ELF-1 (cell line): ENCODE measurements at regions not wholly inside any gene's neighbourhood (a gene's known extent, or its start where the extent isn't known, plus 50 kb on each side); places are given as distances from the start of the nearest gene placed in this dataset.
"Not testable (repeated sequence)": the region's sequence is repeated elsewhere in the genome, so short reads cannot be mapped to it uniquely, and the experiment has no call there.

ENCODE experiments used
- DNase-seq: peaks from one replicate; pipeline ENCODE4 v3.0.0-alpha.2; 2016; ENCODE audit warnings: low read depth, low spot score

DNA sequence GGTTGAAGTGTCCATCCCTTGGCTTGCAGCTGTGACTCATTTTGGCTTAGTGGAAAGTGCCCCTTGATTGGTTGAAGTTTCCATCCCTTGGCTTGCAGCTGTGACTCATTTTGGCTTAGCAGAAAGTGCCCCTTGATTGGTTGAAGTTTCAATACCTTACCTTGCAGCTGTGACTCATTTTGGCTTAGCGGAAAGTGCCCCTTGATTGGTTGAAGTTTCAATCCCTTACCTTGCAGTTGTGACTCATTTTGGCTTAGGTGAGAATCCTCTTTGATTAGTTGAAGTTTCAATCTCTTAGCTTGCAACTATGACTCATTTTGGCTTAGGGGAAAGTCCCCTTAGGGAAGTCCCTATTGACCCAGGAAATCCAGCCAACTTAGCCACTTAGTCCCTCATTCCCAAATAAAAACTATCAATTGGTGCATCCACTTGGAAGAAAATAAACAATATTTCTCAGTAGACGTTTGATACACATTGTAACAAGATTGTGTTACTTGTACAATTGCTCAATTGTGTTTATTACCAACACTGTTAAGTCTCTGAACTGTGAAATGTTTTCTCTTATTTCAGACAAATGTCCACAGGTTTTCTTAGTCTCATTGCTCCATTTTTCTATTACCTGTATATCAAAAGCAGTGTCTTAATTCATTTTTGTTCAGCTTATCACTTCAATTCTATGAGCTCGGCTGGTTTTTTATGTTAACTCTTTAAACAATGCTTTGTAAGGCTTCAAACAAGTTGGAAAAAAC, 2308.8 kb upstream of the ACO1 start:
- peak; percentile 4 for DNase-seq

DNA sequence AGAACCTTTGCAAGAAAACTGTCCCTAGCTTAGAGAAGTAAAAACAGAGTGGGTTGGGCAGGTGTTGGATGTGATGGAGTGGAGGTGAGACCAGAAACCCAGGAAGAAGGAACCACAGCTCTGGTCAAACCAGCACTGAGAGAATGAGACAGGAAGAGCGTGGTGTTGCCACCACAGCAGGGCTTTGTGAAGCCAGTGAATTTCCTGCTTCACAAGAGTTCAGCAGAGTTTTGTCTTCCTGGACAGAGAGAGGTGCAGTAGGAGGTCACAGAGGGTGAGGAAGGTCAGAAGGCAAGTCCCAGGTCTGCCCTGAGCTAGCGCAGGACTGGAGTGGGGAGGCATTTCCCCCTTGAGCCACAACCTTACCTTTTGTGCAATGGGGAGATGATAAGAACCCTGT, 2306.2 kb upstream of the ACO1 start:
- no peak for DNase-seq

DNA sequence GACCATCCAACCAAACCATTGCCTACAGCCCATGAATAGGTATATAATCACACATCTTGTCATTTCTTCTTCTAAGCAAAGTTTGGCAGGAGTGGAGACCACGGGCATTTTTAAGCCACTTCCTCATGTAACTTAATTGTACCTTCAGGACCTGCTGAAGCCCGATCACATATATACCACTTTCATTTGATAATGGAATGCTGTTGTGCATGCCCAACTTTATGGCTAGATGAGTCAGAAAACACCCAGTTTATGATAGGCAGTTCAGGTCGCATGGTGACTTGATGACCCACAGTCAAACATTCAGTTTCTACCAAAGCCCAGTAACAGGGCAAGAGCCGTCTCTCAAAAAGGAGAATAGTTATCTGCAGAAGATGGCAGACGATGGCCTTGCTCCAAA, 2295.0 kb upstream of the ACO1 start:
- DNase-seq: no peak

DNA sequence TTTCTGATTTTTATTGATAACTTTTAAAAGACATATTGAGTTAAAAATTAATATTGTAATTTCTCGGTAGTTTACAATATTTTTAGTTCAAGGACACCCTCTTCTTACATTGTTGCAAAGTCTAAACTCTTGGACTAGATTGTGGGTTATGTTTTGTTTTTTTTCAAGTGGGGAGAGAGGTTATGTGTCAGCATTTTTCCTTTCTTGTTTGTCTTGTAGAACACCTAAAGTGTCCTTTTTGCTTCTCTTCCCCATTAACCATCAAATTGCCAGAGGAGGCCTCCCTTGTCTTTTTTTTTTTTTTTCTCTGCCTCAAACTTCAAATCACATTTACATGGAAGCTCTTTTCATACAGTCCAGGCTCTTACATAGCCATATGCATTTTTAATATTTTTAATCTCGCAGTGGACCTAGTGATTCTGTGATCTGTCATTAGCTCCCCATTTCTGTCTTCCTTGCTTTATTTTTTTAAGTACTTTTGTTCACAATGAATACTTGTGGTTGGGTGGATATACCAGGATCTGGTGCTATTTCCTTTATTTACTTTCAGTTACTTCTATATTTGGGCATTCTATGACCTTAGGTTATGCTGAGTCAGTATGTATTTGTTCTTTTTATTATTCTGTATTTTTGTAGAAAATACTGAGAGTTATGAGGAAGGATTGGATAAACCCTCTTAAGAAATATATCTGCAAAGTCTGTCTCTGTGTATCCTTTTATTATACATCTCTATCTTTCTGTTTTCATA, 2280.6 kb upstream of the ACO1 start:
- no peak for DNase-seq

DNA sequence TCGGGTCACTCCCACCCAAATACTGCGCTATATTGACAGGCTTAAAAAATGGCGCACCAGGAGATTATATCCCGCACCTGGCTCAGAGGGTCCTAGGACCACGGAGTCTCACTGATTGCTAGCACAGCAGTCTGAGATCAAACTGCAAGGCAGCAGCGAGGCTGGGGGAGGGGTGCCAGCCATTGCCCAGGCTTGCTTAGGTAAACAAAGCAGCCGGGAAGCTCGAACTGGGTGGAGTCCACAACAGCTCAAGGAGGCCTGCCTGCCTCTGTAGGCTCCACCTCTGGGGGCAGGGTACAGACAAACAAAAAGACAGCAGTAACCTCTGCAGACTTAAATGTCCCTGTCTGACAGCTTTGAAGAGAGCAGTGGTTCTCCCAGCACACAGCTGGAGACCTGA, 2277.3 kb upstream of the ACO1 start:
- not testable (repeated sequence) for DNase-seq

DNA sequence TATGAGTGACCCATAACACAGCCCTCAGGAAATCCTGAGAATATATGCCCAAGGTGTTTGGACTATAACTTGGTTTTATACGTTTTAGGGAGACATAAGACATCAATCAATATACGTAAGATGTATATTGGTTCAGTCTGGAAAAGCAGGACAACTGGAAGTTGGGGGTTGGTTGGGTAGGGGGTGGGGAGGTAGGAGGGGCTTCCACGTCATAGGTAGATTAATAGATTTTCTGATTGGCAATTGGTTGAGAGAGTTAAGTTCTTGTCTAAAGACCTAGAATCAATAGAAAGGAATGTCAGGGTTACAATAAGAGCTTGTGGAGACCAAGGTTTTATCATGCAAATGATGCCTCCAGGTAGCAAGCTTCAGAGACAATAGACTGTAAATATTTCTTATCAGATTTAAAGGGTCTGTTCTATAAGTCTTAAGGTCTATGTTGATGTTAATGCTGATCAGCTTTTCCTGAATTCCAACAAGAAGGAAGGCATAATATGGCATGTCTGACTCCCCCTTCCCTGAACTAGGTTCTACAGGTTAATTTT, 2267.7 kb upstream of the ACO1 start:
- peak; percentile 26 for DNase-seq

DNA sequence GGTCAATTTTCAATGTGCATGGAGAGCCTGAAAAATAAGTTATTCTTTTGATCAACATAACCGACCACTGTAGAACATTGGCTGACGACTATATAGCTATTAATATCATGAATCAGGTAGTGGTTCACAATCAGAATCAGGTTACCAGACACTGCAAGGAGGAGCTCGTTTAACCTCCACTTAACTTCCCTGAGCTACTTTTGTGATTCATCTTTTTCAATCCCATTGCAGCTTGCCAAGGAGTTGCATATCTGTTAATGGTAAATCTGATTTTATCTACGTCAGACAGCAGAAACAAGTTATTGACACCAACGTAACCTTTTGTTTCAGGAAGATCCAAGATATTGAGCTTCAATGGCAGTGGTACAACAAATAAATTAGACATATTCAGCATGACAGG, 2263.8 kb upstream of the ACO1 start:
- no peak for DNase-seq

DNA sequence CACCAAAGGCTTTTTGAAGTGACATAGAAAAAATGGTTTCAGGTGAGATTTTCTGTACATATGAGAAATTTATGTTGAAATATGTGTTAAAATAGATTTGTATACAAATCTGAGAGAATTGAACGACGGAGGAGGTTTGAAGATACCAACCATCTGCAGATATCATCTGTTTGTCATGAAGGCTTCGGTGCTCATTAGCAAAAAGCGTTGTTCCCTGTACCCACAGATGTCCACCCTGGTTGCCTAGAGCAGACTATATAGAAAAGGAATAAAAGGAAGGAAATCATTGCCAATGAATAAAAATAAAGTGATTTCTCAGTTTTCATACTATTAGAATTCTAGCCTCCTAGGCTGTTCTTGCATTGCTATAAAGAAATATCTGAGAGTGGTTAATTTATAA, 2262.8 kb upstream of the ACO1 start:
- DNase-seq: no peak

DNA sequence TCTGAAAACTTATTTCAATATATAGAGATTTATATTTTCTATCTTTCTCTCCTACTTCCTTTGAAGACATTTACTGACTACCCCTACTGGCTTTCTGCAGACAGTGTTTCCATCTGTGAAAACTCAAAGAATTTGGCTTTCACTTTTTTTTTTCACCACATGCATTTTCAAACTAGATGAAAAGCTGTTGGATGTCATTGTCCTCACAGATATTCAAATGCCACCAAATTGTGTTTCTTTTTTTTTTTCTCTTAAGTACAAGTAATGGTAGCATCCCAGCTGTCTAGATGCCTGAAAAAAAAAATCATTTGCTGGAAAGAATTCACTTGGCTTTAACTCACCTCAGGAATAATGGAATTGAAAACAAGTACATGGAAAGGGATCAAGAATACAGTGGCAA, 2258.6 kb upstream of the ACO1 start:
- DNase-seq: no peak

DNA sequence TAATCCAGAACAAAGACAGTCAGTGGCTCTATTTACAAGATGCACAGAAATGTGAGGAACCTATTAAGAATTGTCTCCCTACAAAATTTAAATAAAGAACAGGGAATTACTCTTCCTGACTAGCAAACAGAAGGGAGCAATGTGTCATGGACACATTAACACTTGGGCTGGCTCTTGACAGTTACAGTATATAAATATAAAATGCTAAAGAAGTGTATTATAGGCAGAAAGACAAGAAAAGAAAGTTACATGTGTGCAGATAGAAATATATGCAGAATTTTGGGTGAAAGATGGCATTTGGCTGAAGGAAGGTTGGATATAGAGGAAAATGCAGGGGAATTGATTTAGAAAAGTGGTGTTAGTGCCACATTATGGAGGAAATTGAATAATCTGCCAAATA, 2257.1 kb upstream of the ACO1 start:
- DNase-seq: no peak

DNA sequence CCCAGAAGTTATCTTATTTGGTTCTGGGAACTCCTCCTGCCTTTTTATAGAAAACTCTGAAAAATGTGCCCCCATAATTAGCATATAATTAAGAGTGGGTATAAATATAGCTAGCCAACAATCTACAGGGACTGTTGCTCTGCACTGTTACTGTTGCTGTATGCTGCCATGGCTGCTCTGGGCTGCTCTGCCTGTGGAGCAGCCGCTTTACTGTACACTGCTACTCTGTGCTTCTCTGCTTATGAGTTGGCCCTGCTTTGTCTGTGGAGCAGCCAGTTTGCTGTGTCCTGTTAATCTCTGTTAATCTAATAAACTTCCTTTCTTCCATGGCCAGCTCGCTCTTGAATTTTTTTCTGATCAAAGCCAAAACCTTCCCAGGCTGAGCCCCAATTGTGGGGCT, 2244.0 kb upstream of the ACO1 start:
- DNase-seq: no peak

DNA sequence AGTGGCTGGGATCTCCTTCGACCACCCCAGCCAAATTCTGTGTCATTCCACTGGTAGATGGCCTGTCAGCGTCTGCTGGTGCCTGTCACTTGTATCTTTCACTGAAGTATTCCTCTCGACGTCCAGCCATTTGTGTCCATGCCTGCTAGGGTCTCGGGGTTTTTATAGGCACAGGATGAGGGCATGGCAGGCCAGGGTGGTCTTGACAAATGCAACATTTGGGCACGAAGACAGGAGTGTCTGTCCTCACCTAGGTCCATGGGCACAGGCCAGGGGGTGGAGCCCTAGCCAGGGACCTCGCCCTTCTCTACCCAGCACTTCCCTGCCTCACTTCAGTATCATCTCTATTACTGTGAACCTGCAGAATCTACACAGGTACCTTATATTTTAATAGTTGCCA, 2223.9 kb upstream of the ACO1 start:
- no peak for DNase-seq

DNA sequence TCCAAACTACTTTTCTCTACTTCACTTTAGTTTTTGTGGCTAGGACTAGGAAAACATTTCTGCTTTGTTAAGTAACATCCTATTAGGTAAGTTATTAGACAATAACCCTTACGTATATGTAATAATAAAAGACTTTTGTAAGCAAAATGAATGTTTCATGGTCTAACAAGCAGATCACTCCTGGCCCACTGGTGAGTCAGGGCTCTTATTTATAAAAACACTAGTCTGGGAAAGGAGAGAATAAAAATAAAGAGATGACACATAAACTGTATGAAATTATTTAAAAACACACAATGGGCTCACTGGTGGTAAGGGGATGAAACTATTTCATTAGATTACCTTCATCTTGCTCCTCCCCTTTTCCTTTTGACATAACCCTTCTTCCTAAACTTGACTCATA, 2212.2 kb upstream of the ACO1 start:
- DNase-seq: no peak

DNA sequence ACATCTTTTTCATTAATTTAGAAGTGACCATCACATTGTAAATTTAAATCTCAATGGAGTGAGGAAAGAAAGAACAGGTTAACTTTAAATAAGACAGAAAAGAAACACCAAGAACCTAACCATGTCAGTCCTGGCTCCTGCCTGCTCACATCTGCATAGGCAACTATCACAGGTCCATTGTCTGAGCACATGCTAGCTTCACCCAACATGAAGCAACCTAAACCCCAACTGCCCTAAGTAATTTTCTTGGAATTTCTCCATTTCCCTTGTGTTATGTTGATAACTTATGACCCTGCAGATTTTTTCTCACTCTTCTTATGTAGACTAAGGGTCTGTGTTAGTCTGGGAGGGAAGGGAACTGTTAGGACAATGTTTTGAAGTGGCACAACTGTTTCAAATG, 2205.8 kb upstream of the ACO1 start:
- DNase-seq: no peak

DNA sequence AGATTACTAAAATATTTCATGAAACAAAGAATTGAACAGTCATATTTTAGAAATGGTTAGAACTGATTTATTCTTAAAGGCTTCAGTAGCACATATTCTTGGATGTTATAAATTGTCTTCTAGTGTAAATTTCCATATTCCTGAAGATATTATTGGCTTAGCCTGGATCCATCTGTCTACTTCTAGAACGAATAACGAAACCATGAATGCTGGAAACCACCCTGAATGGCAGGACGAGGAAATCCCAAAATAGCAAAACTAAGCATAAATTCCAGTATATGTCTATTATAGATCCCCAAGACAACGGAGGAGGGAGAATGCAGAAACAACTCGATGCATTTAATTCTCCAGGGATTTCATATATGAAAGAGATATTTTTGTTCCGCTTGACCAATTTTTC, 2191.0 kb upstream of the ACO1 start:
- no peak for DNase-seq

DNA sequence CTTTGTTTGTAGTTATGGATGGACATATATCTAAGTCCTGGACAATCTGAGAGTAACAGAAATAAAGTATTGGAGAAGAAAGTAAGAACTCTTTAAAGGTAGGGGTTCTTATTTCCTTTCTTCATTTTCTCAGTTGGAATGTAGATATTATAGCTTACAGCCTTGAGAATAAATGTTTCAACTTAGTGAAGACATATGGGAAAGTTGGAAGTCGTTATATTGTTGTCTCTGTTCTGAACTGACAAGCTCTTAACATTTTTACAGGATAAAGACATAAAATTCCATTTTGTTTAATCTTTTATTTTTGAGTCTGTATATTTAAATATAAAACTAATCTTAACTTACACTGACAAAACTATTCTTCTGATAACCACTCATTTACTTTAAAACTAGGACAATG, 2187.5 kb upstream of the ACO1 start:
- no peak for DNase-seq

DNA sequence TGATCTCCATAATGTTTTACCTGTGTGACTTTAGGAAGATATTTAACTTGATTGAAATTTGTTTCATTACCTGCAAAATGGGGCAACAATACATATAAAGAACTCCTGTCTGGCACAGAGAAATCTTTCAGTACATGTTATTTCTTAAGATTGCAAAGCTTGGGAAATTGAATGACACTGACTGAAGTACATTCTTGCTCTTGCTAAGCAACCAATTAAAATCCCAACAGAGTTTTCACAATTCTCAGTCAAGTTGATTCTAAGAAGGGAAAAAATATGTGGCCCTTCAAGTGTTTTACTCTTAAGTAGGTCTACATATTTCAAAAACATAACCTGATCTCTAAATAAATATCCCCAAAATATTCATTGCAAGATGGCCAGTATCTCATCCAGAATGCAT, 2187.0 kb upstream of the ACO1 start:
- no peak for DNase-seq

DNA sequence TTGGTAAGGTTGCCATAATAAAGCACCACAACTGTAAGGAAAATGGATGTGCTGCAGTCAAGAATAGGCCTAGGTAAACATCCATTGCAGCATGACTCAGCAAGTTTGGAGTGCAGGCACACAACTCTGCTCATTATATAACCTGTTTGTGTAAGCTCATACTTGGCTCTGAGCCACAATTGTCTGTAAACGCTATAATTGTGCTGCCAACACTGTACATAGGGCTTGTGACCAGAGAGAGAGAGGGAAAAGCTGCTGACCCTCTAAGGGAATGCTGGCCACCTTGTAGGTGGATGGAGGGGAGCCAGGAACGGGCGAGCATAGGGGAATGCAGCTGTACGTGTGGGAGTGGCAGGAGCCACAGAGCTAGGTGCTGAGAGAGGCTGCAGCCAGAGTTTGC, 2186.5 kb upstream of the ACO1 start:
- DNase-seq: no peak

DNA sequence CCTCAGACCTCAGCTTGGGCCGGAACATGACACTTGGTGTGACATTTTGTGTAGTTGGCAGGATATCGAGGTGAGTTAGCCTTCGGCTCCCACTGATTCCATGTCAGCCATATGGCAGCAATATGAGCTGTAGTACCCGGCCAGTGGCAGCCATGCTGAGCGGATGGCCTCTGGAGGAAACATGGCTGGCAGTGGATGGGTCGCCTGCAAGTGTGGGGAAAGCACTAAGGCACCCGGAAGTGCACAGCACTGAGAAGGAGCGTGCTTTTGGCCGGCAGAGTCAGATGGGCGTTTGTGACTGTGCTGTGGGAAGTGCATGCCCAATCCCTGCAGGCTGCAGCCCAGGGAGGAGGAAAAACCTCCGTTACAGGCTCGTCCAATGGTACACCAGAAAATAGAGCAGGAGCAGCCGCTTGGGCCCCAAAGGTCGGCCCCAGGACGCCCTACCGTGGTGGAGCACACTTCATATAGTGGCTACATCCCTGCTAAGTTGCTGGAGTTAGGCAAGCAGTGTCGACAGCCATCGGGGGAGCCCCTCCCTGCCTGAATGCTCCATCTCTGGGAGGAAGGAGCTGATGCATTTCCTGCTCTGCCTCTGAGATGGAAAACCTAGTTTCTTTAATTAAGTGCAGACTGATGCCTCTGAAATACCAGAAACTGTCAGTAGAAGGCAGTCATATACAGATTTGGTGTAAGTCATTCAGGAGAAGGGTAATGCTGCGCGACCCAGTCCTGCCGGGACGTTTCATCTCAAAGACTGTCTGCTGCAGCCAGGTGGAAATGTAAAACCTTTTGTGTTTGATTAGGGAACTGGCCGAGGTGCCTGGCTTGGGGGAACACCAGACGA, 2185.8 kb upstream of the ACO1 start:
- no peak for DNase-seq

DNA sequence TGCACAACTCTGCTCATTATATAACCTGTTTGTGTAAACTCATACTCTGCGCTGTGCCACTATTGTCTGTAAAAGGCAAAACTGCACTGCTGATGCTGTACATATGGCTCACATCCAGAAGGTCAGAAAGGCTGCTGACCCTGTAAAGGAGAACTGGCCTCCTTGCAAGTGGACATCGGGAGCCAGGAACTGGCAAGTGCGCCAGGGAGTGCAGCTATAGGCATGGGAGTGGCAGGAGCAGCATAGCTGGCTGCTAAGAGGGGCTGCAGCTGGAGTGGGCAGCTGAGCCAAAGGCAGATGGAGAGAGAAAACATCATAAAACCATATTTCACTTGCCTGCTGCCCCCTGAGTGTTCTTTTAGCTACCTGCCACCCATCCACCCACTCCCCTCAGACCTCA, 2183.4 kb upstream of the ACO1 start:
- DNase-seq: no peak

DNA sequence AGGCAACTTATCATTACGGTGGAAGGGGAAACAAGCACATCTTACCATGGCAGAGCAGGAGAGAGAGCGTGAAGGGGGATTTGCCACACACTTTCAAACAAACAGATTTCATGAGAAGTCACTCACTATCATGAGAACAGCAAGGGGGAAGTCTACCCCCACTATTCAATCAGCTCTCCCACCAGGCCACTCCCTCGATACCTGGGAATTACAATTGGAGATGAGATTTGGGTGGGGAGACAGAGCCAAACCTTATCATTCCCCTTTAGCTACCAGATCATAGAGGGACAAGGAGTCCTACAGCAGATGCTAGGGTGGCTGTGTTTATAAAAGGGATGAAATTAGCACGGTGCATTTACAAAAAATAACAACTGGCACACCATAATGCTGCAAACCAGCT, 2149.4 kb upstream of the ACO1 start:
- DNase-seq: no peak

DNA sequence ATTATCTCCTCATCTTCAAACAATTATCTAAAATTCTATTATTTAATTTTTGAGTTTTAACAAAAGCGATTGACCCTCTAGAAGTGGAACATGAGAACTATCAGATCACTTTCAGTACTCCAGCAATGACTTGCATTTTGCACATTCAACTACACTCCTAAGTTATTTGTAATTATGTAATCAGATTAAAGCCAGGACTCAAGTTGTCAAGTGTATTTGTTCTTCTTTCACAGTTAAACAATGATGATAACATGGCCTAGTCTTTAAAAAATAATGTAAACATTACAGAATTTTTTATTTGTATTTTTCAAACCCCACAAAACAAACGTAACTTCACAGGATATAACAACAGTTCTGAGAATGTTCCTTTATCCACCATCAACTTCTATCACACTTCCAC, 2148.9 kb upstream of the ACO1 start:
- DNase-seq: no peak
